Adrenal gland (tissue), 5 donors: ENCODE measurements at regions not wholly inside any gene's neighbourhood (a gene's known extent, or its start where the extent isn't known, plus 50 kb on each side); places are given as distances from the start of the nearest gene placed in this dataset.

Source experiments
- POLR2A ChIP-seq, 2 donors: fragments of 450-650 bp; IDR thresholded peaks; one replicate each; pipeline ENCODE4 v1.6.1; 2017; ENCODE audit warnings: antibody characterized with exemption in 2 of 2, mild to moderate bottlenecking in 2 of 2, moderate library complexity in 1 of 2
- TF ChIP-seq, protein P1 (sequence below), 6 experiments: fragments of 450-650 bp in 4 of 6; fragments of 200-600 bp in 2 of 6; sonication (generic) in 1 of 6; IDR thresholded peaks; 1 replicate in 5 of 6; 2 replicates in 1 of 6; pipeline versions ENCODE4 v1.5.1 to v1.8.0; 2016 to 2021; ENCODE audit warnings: antibody characterized with exemption in 6 of 6, mild to moderate bottlenecking in 2 of 6, moderate library complexity in 1 of 6
- donor health status: DM: no; HTN: no; CAD: no.

DNA sequence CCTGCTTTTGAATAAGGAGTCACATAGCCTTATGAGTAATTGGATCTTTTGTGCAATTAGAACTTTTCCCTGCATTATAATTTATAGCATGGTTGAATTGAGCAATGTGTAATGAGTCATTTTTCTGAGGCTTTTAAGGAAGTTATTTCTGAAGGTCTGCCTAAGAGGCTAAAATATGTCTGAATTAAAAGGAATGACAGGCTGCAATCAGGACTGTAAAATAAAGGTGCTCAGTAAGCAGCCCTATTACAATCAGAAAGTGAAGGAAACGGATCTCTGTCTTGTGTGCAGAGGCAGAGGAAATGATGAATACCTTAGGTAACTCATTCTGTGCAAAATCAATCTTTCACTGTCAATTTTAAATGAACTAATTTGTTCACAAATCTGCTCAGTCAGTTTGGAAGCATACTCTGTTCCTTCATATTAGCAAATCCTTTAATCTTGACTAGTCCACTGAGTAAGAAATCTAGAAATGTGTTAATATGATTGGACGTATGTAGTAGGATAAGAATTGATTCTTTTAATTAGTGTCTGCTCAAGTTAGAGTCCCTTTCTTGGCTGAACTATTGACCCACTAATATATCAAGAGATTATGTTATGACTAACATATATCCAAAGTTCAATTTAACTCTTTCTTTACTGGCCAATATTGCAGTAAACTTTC is 290.1 kb downstream of the ZIC1 start:
- no peak for TF ChIP-seq POLR2A (IDR thresholded peaks at IDR 0.05)
- TF ChIP-seq, protein P1, sequence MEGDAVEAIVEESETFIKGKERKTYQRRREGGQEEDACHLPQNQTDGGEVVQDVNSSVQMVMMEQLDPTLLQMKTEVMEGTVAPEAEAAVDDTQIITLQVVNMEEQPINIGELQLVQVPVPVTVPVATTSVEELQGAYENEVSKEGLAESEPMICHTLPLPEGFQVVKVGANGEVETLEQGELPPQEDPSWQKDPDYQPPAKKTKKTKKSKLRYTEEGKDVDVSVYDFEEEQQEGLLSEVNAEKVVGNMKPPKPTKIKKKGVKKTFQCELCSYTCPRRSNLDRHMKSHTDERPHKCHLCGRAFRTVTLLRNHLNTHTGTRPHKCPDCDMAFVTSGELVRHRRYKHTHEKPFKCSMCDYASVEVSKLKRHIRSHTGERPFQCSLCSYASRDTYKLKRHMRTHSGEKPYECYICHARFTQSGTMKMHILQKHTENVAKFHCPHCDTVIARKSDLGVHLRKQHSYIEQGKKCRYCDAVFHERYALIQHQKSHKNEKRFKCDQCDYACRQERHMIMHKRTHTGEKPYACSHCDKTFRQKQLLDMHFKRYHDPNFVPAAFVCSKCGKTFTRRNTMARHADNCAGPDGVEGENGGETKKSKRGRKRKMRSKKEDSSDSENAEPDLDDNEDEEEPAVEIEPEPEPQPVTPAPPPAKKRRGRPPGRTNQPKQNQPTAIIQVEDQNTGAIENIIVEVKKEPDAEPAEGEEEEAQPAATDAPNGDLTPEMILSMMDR (IDR thresholded peaks at IDR 0.05): no peak
